OCI-LY1 (cell line): ENCODE measurements at regions not wholly inside any gene's neighbourhood (a gene's known extent, or its start where the extent isn't known, plus 50 kb on each side); places are given as distances from the start of the nearest gene placed in this dataset.

Source experiments
- CTCF ChIP-seq: fragments of 200-600 bp; sonication (generic), shearing (Covaris generic); IDR thresholded peaks from 2 replicates; pipeline ENCODE4 v1.5.1; 2017; ENCODE audit warnings: mild to moderate bottlenecking, antibody characterized with exemption, low read length, moderate library complexity, mixed read lengths
- EZH2 ChIP-seq: fragments of 200-600 bp; sonication (generic), shearing (Covaris generic); IDR thresholded peaks from 2 replicates; pipeline ENCODE4 v1.8.0; 2017; ENCODE audit warnings: borderline replicate concordance, mixed run types, mild to moderate bottlenecking, antibody characterized with exemption, low read length, moderate library complexity, mixed read lengths

- peak; percentile 58 for TF ChIP-seq CTCF
- TF ChIP-seq EZH2, result no peak
These were observed 57.4 kb upstream of the TFAP2D start for GRCh38 chr6:50655848-50656453.
